Keratinocyte (primary cell): ENCODE measurements at regions not wholly inside any gene's neighbourhood (a gene's known extent, or its start where the extent isn't known, plus 50 kb on each side); places are given as distances from the start of the nearest gene placed in this dataset.

Experiments
- EZH2 ChIP-seq: IDR thresholded peaks from one replicate; pipeline ENCODE4 v1.6.1; 2012; ENCODE audit warnings: inconsistent platforms, mild to moderate bottlenecking, low read length, moderate library complexity
- TF ChIP-seq, protein P1 (sequence below), 3 experiments: IDR thresholded peaks in 1 of 3; conservative IDR thresholded peaks in 1 of 3; optimal IDR thresholded peaks in 1 of 3; 2 replicates in 2 of 3; 3 replicates in 1 of 3; pipeline versions ENCODE3 to v1.5.1; 2011; ENCODE audit warnings: low read length in 3 of 3, mild to moderate bottlenecking in 3 of 3, moderate library complexity in 2 of 3, control low read depth in 1 of 3, inconsistent platforms in 1 of 3; ENCODE audit not compliant: insufficient read depth in 2 of 3; ENCODE audit errors: extremely low read depth in 1 of 3

DNA sequence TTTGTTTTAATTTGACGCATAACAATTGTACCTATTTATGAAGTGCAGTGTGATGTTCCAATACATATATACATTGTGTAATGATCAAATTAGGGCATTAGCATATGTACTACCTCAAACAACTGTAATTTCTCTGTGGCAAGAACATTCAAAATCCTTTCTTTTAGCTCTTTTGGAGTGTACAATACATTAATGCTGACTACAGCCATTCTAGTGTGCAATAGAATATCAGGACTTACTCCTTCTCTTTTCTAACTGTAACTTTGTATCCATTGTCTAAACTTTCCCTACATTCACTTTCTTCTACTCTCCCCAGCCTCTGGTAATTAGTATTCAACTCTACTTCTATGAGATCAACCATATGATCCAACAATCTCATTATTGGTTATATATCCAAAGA, 1177.4 kb downstream of the KCNT2 start:
- TF ChIP-seq EZH2: no peak
- TF ChIP-seq, protein P1, sequence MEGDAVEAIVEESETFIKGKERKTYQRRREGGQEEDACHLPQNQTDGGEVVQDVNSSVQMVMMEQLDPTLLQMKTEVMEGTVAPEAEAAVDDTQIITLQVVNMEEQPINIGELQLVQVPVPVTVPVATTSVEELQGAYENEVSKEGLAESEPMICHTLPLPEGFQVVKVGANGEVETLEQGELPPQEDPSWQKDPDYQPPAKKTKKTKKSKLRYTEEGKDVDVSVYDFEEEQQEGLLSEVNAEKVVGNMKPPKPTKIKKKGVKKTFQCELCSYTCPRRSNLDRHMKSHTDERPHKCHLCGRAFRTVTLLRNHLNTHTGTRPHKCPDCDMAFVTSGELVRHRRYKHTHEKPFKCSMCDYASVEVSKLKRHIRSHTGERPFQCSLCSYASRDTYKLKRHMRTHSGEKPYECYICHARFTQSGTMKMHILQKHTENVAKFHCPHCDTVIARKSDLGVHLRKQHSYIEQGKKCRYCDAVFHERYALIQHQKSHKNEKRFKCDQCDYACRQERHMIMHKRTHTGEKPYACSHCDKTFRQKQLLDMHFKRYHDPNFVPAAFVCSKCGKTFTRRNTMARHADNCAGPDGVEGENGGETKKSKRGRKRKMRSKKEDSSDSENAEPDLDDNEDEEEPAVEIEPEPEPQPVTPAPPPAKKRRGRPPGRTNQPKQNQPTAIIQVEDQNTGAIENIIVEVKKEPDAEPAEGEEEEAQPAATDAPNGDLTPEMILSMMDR (optimal IDR thresholded peaks at IDR 0.05 in 1 of 3, IDR thresholded peaks at IDR 0.05 in 1 of 3, conservative IDR thresholded peaks at IDR 0.05 in 1 of 3; ENCODE audit: extremely low read depth in 1 of 3, insufficient read depth in 2 of 3, low read length in 3 of 3): no peak
